CD14-positive monocyte (primary cell): ENCODE measurements at regions not wholly inside any gene's neighbourhood (a gene's known extent, or its start where the extent isn't known, plus 50 kb on each side); places are given as distances from the start of the nearest gene placed in this dataset.

Source experiments
- DNase-seq, 3 donors: peaks; one replicate each; pipeline ENCODE4 v3.0.0-alpha.2; 2011 to 2022
- H2AFZ ChIP-seq: 2 replicates; pipeline ENCODE4 v1.6.0; 2012; ENCODE audit warnings: mild to moderate bottlenecking, low read depth, low read length, inconsistent platforms; ENCODE audit not compliant: insufficient read depth, poor library complexity, severe bottlenecking
- H3K27ac ChIP-seq, 2 donors: 1 replicate in 1 of 2; 2 replicates in 1 of 2; pipeline ENCODE4 v1.5.1; 2012 to 2013; ENCODE audit warnings: low read length in 2 of 2, control low read depth in 1 of 2, inconsistent platforms in 1 of 2, low read depth in 1 of 2, mild to moderate bottlenecking in 1 of 2
- H3K27me3 ChIP-seq, 2 donors: one replicate each; pipeline versions ENCODE4 v1.6.0 to v1.6.1; 2011 to 2013; ENCODE audit warnings: low read length in 2 of 2; ENCODE audit not compliant: control insufficient read depth in 2 of 2, insufficient read depth in 2 of 2
- H3K36me3 ChIP-seq, 2 donors: replicated peaks in 1 of 2; 1 replicate in 1 of 2; 2 replicates in 1 of 2; pipeline versions ENCODE4 v1.5.1 to v1.6.1; 2012 to 2013; ENCODE audit warnings: low read length in 2 of 2, control low read depth in 1 of 2, inconsistent platforms in 1 of 2, mild to moderate bottlenecking in 1 of 2; ENCODE audit not compliant: insufficient read depth in 2 of 2, control insufficient read depth in 1 of 2
- H3K4me1 ChIP-seq, 2 donors: 1 replicate in 1 of 2; 2 replicates in 1 of 2; pipeline versions ENCODE4 v1.5.1 to v1.6.1; 2012 to 2013; ENCODE audit warnings: low read length in 2 of 2, control low read depth in 1 of 2, inconsistent platforms in 1 of 2, mild to moderate bottlenecking in 1 of 2, moderate library complexity in 1 of 2; ENCODE audit not compliant: insufficient read depth in 2 of 2, control insufficient read depth in 1 of 2
- H3K4me2 ChIP-seq: replicated peaks from 2 replicates; pipeline ENCODE3; 2012; ENCODE audit warnings: low read length, moderate library complexity, mild to moderate bottlenecking; ENCODE audit not compliant: poor library complexity, severe bottlenecking; ENCODE audit errors: extremely low read depth
- H3K4me3 ChIP-seq, 3 experiments: fragments of 200-600 bp in 1 of 3; sonication (generic) in 1 of 3; replicated peaks in 1 of 3; 1 replicate in 2 of 3; 2 replicates in 1 of 3; pipeline ENCODE4 v1.5.1; 2011 to 2013; ENCODE audit warnings: low read length in 3 of 3, mild to moderate bottlenecking in 3 of 3, control low read depth in 2 of 3, low read depth in 2 of 3, inconsistent platforms in 1 of 3, moderate library complexity in 1 of 3
- H3K79me2 ChIP-seq: 2 replicates; pipeline ENCODE4 v1.6.0; 2012; ENCODE audit warnings: mild to moderate bottlenecking, control low read depth, inconsistent platforms, low read length, moderate library complexity; ENCODE audit not compliant: insufficient read depth
- H3K9ac ChIP-seq: 2 replicates; pipeline ENCODE4 v1.6.0; 2017; ENCODE audit warnings: low read length, mild to moderate bottlenecking; ENCODE audit not compliant: insufficient read depth, poor library complexity, severe bottlenecking
- H3K9me3 ChIP-seq, 2 donors: replicated peaks in 1 of 2; 1 replicate in 1 of 2; 2 replicates in 1 of 2; pipeline versions ENCODE4 v1.5.1 to v1.6.1; 2012 to 2013; ENCODE audit warnings: low read length in 2 of 2, control low read depth in 1 of 2; ENCODE audit not compliant: control insufficient read depth in 1 of 2, insufficient read depth in 1 of 2
- H4K20me1 ChIP-seq: 2 replicates; pipeline ENCODE4 v1.6.0; 2012; ENCODE audit warnings: mild to moderate bottlenecking, low read length, control low read depth, moderate library complexity; ENCODE audit not compliant: insufficient read depth
- H3K27ac Mint-ChIP-seq, 7 donors: one replicate each; pipeline ENCODE4 v1.8.0; 2020; ENCODE audit warnings: mild to moderate bottlenecking in 7 of 7, mixed read lengths in 7 of 7, moderate library complexity in 6 of 7, inconsistent platforms in 2 of 7
- H3K27me3 Mint-ChIP-seq, 3 donors: one replicate each; pipeline ENCODE4 v1.8.0; 2021 to 2022; ENCODE audit warnings: low read depth in 3 of 3, mild to moderate bottlenecking in 3 of 3, mixed read lengths in 3 of 3, moderate library complexity in 3 of 3, inconsistent platforms in 1 of 3
- H3K36me3 Mint-ChIP-seq, 2 donors: one replicate each; pipeline ENCODE4 v1.8.0; 2020; ENCODE audit warnings: mixed read lengths in 2 of 2, inconsistent platforms in 1 of 2, mild to moderate bottlenecking in 1 of 2
- H3K4me1 Mint-ChIP-seq: one replicate; pipeline ENCODE4 v1.8.0; 2020; ENCODE audit warnings: mild to moderate bottlenecking, mixed read lengths
- H3K4me3 Mint-ChIP-seq, 2 donors: one replicate each; pipeline ENCODE4 v1.8.0; 2020; ENCODE audit warnings: mild to moderate bottlenecking in 2 of 2, mixed read lengths in 2 of 2, moderate library complexity in 1 of 2
- H3K9me3 Mint-ChIP-seq, 7 donors: one replicate each; pipeline ENCODE4 v1.8.0; 2020 to 2022; ENCODE audit warnings: mixed read lengths in 7 of 7, mild to moderate bottlenecking in 6 of 7, moderate library complexity in 6 of 7, inconsistent platforms in 2 of 7
- CTCF ChIP-seq: fragments of 200-600 bp; IDR thresholded peaks from one replicate; pipeline ENCODE4 v1.8.0; 2022; ENCODE audit warnings: antibody characterized with exemption, mild to moderate bottlenecking
- WGBS: methylation state at CpG from one replicate; pipeline ENCODE4 v1.1.5; 2013; ENCODE audit warnings: missing lambda C conversion rate; ENCODE audit not compliant: insufficient coverage; 5-methylcytosine and 5-hydroxymethylcytosine counted together
- intact Hi-C, 2 donors: fragments of 100-400 bp; cut with micrococcal nuclease; formaldehyde crosslinking; loops; one replicate each; pipeline versions ENCODE4 v1.15.0 to v1.15.1; 2023

GRCh38 chr4:156060661-156061060 is 107.0 kb upstream of the CTSO start:
- no peaks in the 10 kb centered on the region for H3K36me3 ChIP-seq
- H3K9ac ChIP-seq = no peak overlapping the region
- H2AFZ ChIP-seq = no peak overlapping the region
- DNase-seq = no peak
- Mint-ChIP-seq H3K36me3 (no peaks in the 10 kb centered on the region), H3K27ac (no peak overlapping the region), H3K27me3 (peaks cover 0 to 2% (median 0%) of the 10 kb centered on the region in 3 donors), H3K4me3 (no peak overlapping the region), H3K9me3 (peaks cover 0 to 3% (median 0%) of the 10 kb centered on the region in 7 donors), H3K4me1 (no peaks in the 10 kb centered on the region)
- no peaks in the 10 kb centered on the region for H3K9me3 ChIP-seq
- no peak for TF ChIP-seq CTCF
- H4K20me1 ChIP-seq = no peaks in the 10 kb centered on the region
- no CpG with 5 or more reads among the region's 3 CpGs for WGBS
- intact Hi-C loops = no loop called here
- no peaks in the 10 kb centered on the region for H3K4me1 ChIP-seq
- no peaks in the 10 kb centered on the region for H3K79me2 ChIP-seq
- no peak overlapping the region for H3K4me2 ChIP-seq
- no peak overlapping the region for H3K27ac ChIP-seq
- no peaks in the 10 kb centered on the region for H3K27me3 ChIP-seq
- no peak overlapping the region for H3K4me3 ChIP-seq

- intact Hi-C loops = no loop called here
- Mint-ChIP-seq H3K4me3 (no peak overlapping the region), H3K27me3 (peaks cover 0 to 4% (median 0%) of the 10 kb centered on the region in 3 donors), H3K9me3 (peaks cover 0 to 3% (median 0%) of the 10 kb centered on the region in 7 donors), H3K27ac (no peak overlapping the region), H3K36me3 (no peaks in the 10 kb centered on the region), H3K4me1 (no peaks in the 10 kb centered on the region)
- Histone ChIP-seq H4K20me1 (no peaks in the 10 kb centered on the region), H3K9me3 (no peaks in the 10 kb centered on the region), H3K4me3 (no peak overlapping the region), H3K36me3 (no peaks in the 10 kb centered on the region), H3K4me1 (no peaks in the 10 kb centered on the region), H2AFZ (no peak overlapping the region), H3K4me2 (no peak overlapping the region), H3K9ac (no peak overlapping the region), H3K27me3 (no peaks in the 10 kb centered on the region), H3K27ac (no peak overlapping the region), H3K79me2 (no peaks in the 10 kb centered on the region)
- no peak for DNase-seq
- TF ChIP-seq CTCF = no peak
- no CpG with 5 or more reads among the region's 3 CpGs for WGBS
Observed at GRCh38 chr4:156053174-156053573, 99.5 kb upstream of the CTSO start.
